NCI-H2029 (cell line): ENCODE measurements at regions not wholly inside any gene's neighbourhood (a gene's known extent, or its start where the extent isn't known, plus 50 kb on each side); places are given as distances from the start of the nearest gene placed in this dataset.
"Not testable (repeated sequence)": the region's sequence is repeated elsewhere in the genome, so short reads cannot be mapped to it uniquely, and the experiment has no call there.

ENCODE experiments used
- DNase-seq: peaks from one replicate; lab custom pipeline; 2025; lab: John Stamatoyannopoulos, UW

GRCh38 chr1:199448646-199449045, 578.9 kb upstream of the NR5A2 start:
- no peak for DNase-seq

GRCh38 chr1:199449221-199449620, 578.3 kb upstream of the NR5A2 start:
- no peak for DNase-seq

GRCh38 chr1:199449681-199450080, 577.8 kb upstream of the NR5A2 start:
- no peak for DNase-seq

GRCh38 chr1:199452627-199453026, 574.9 kb upstream of the NR5A2 start:
- DNase-seq = no peak

GRCh38 chr1:199453723-199454122, 573.8 kb upstream of the NR5A2 start:
- no peak for DNase-seq

GRCh38 chr1:199460933-199461332, 566.6 kb upstream of the NR5A2 start:
- DNase-seq = no peak

GRCh38 chr1:199463521-199464127, 563.9 kb upstream of the NR5A2 start:
- DNase-seq = peak; percentile 1

- DNase-seq = no peak
Measured at GRCh38 chr1:199466961-199467360, 560.5 kb upstream of the NR5A2 start.

- DNase-seq = no peak
Measured at GRCh38 chr1:199472018-199472417, 555.5 kb upstream of the NR5A2 start.

GRCh38 chr1:199472978-199473377, 554.5 kb upstream of the NR5A2 start:
- no peak for DNase-seq

GRCh38 chr1:199474738-199475137, 552.8 kb upstream of the NR5A2 start:
- DNase-seq = no peak

- no peak for DNase-seq
Measured at GRCh38 chr1:199482426-199482825, 545.1 kb upstream of the NR5A2 start.

GRCh38 chr1:199489594-199489993, 537.9 kb upstream of the NR5A2 start:
- no peak for DNase-seq

GRCh38 chr1:199490769-199491527, 536.6 kb upstream of the NR5A2 start:
- DNase-seq = no peak

- DNase-seq = no peak
Measured at GRCh38 chr1:199495432-199495831, 532.1 kb upstream of the NR5A2 start.

- DNase-seq = not testable (repeated sequence)
Measured at GRCh38 chr1:199498802-199499201, 528.7 kb upstream of the NR5A2 start.

- no peak for DNase-seq
Measured at GRCh38 chr1:199508072-199508471, 519.4 kb upstream of the NR5A2 start.

- no peak for DNase-seq
Measured at GRCh38 chr1:199508653-199509052, 518.9 kb upstream of the NR5A2 start.

- DNase-seq = no peak
Measured at GRCh38 chr1:199509456-199509855, 518.1 kb upstream of the NR5A2 start.

- no peak for DNase-seq
Measured at GRCh38 chr1:199510314-199510713, 517.2 kb upstream of the NR5A2 start.

GRCh38 chr1:199512037-199512710, 515.3 kb upstream of the NR5A2 start:
- no peak for DNase-seq

GRCh38 chr1:199515261-199515660, 512.2 kb upstream of the NR5A2 start:
- DNase-seq = no peak

- DNase-seq = no peak
Measured at GRCh38 chr1:199522338-199522737, 505.2 kb upstream of the NR5A2 start.
